ENCODE measurements at regions not wholly inside any gene's neighbourhood (a gene's known extent, or its start where the extent isn't known, plus 50 kb on each side); places are given as distances from the start of the nearest gene placed in this dataset.

DNA sequence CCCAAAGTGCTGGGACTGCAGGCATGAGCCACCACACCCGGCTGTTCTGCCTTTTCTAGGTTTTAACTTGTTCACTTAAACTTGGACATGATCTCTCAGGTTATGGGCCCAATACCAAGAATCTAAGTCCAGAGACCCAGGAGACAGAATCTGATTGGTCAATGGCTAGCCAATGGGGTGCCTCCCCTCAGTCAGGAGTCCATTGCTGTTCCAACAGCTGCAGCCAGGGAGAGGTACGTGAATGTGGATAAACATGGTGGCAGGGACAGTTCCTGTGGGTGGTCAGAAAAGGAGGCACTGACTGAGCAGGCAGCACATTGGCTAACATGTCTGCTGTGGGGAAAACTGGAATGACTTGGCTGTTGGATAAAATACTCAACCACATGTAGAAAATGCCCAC, 140.3 kb downstream of the RPLP1 start:
- ChIA-PET CTCF (no interaction called here), POLR2A (interaction anchor here (0.7 kb wide), 1 partner anchor 1539 kb away, joined by 4 read pairs; the partner anchor contains the start of gene PIAS1)

DNA sequence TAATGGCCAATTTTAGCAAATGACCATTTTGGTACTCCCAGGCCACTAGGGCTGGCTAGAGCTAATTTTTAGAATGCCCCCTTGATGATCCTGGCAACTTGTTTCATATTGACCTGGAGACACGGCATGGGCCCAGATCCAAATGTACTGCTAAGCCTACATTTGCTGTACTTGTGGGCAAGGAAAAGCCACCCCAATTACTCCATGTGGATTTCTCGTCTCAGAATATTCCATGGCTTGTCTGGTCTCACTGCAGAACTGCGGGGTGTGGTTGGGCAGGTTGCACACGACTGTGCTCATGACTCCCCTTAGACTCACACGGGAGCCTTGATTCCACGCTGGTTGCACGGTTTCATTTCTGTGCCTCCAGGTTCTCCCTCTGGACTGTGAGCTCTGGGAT, 140.9 kb downstream of the RPLP1 start:
- ChIA-PET POLR2A (no interaction called here), CTCF (no interaction called here)

DNA sequence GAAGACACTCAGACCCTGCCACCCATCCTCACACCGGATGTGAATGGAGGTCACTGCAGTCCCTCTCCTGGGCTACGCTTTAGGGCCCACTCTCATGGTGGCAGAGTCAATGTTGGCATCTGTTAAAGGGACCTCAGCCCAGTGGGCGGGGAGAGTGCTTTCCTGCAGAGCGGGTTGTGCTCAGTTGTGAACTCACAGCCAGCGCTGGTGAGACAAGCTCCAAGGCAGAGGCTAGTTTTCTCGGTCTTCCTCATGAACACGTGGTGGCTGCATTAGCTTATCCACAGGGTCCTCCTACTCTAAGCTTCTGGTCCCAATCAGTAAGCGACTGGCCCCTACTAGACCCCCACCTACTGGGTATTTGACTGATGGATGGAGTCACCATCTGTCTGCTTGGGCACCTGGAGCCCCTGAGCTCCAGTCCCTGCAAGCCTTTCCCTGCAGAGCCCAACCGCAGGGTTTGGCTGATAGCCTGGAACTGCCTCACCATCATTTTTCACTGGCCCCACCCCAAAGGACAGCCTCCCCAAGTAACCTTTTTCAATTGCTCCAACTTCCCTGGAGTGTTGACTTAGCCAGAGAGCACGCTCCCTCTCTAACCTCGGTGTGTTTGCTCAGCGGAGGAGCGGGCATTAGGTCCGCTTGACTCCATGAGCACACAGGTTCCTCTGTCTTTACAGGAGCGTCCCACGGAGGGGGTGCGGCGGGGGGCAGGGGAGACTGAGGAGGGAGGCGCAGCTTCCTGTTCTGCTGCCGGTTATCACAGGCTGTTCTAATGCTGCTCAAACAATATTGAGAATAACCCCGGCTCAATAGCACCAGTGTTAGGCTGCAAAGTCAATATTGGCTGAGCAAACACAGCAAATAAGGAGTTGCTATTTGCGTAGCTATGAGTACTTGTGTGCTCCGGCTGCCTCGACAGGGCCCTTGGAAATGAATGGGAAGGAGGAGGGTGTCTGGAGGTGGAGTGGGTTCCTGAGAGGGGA, 141.7 kb downstream of the RPLP1 start:
- POLR2A ChIA-PET: no interaction called here
- CTCF ChIA-PET: no interaction called here

DNA sequence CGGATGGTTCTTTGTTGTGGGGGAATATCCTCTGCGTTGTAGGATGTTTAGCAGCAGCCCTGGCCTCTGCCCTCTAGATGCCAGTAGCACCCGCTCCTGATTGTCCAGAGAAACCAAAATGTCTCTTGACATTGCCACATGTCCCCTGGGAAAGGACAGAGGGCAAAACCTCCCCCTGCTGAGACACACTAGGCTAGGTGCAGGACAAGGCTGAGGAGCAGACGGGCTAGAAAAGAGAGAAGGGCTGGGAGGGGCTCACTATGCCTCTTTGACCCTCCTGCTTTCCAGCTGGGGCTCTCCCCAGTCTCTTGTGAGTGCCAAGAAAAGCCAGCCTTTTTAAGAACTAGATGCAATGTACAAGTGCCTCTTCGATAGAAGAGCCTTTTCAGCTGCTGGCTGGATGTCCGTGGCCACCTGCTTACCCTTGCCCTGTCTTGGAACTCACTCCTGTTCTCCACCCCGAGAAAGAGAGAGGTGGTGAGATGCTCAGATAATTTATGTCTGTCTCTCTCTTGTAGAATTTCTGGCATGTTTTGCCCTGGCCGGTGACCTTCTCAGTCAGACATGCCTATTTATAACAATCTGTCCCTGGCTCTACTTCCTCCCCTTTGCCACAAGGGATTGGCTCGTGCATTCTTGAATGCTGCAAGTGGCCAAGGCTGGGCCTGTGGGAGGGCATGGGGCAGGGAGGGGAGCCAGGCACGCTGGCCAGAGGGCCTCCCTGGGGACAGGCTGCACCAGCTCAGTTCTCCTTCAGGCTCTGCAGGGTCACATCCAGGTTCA, 142.6 kb downstream of the RPLP1 start:
- CTCF ChIA-PET: no interaction called here
- POLR2A ChIA-PET: no interaction called here

DNA sequence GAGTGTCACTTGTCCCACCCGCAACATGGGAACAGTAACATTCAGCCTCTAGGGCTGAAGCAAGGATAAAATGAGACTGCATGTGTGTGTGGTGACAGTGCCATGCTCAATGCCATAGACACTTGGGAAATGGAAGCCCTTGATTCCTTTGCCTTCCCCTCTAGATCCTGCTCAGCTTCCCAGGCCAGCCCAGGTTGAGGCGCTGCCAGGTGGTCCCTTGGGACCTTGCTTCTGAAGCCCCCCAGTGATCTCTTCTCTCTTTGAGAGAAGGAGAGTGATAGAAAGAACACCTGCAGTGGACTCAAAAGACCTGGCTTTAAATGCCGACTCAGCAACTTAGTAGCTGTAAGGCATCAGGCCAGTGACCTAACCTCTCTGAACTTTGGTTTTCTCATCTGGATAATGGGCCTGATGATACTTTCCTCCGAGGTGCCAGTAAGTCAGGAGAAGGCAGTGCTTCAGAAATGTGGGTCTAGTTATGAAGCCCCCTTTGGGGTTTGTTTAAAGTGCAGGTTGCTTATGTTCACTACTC, 144.5 kb downstream of the RPLP1 start:
- ChIA-PET POLR2A (no interaction called here), CTCF (no interaction called here)

DNA sequence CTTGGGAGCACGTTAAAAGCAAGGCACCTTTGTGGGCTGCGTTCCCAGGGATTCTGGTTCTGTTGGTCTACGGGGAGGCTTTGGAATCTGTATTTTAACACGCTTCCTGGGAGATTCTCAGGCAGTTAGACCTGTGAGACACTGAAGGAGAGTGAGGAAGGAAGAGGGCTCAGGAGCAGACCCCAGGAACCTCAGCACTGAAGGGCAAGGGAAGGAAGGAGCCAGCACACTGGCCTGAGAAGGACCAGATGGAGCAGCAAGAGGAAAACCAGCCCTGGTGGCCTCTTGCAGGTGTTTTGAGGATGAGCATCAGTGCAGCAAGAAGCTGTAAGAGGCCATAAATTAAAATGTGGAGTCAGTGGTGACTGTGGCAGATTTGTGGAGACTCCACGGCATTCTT, 146.7 kb downstream of the RPLP1 start:
- POLR2A ChIA-PET: no interaction called here
- CTCF ChIA-PET: no interaction called here

DNA sequence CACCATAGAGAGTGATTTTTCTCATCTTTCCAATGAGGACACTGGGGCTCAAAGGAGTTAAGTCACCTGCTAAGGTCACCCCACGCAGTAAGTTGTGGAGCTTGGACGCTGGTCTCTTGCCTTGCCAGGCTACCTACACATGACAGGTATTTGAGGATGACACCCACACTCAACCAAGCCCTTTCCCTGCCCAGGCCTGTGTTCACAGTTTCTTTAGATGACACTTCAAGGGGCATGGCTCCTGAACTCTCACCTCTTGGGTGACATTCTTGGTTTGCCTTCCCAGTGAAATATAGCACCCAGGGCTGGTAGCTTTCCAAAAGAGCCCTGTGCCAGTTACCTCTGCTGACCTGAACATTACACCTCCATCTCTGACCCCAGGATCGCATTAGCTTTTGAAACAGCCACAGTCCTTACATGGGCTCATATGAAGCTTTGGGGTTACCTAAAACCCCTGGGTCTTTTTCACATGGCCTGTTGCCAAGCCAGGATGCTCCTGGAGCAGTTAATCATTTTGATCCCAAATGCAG, 148.0 kb downstream of the RPLP1 start:
- ChIA-PET CTCF (no interaction called here), POLR2A (no interaction called here)

DNA sequence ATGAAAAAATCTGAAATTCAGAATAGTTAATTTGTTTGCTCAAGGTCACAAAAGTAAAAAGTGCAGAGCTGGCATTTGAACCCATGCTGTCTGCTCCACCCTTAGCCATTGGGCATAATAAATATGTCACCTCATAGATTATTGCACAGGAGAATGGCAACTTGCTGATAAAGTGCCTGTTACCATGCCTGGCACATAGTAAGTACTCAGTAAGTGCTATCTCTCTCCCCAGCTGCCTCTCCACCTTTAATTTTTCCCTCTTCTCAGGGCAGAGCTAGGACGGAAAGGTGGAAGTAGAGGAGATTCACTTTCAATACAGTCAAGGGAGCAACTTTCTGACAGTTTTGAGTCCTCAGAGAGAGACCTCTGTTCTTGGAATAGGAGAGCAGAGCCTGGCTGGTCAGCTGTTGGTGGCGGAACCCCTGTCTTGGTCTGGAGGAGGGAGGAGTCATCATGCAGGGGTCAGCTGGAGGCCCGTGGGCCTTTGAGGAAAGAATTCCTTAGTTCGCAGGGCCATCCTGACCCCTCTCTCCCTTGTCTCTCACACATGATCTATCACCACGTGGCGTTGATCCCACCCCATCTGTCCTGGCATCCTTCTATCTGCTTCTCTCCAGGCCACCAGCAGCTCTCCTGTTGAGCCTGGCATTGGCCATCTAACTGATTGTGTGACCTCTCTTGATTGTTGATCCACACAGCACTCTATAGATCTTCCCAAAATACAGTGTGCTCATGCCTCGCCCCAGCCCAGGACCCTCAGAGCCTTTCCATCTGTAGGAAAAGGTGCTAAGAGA, 149.3 kb downstream of the RPLP1 start:
- ChIA-PET CTCF (no interaction called here), POLR2A (no interaction called here)

DNA sequence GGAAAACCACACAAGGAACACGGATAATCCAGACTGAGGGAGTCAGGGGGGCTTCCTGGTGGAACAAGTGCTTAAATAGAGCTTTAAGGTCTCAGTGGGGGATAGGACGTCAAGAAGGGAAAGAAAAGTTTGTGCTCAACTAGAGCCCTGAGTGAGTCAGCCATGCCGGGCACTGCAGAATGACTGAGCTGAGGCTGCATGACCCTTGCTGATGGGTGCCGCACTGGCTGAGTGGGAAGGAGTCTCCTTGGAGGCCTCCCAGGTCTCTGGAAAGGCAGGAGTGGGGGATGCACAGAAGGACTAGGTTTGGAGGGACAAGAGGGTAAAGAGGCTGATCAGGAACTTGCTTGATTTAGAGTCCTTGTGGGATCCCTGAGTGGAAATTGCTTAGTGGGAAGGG, 150.3 kb downstream of the RPLP1 start:
- ChIA-PET CTCF (no interaction called here), POLR2A (no interaction called here)

DNA sequence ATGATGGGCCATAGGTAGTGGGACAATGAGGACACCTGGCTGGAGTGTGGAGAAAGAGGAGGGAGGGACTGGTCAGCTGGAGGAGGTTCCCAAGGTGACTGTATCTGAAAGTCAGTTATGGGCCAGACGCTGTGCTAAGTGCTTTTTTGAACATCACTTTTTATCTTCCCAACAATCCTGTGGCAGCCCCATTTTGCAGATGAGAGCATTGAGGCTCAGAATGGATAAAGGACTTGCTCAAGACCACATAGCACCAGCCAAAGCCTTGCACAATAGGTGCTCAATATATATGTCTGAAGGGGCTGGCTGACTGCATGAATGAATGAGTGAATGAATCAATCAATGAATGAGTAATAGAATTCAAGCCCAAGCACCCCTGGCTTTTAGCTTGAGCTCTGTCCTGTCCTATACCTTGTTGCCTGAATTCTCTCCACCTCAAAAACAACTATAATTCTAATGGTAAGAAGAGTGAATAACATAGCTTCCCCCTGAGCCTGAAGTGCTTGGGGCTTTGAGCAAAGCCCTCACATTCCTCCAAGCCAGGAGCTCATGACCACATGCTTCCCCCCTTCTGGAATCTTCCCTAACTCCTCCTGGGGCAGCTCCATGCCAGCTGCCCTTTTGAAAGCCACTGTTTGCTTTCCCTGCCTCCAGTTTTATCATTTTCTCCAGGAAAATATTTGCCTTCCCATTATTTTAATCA, 150.9 kb downstream of the RPLP1 start:
- CTCF ChIA-PET: no interaction called here
- POLR2A ChIA-PET: interaction anchor here (0.6 kb wide), 1 partner anchor 983 kb away, joined by 3 read pairs; no protein-coding TSS in a partner anchor

DNA sequence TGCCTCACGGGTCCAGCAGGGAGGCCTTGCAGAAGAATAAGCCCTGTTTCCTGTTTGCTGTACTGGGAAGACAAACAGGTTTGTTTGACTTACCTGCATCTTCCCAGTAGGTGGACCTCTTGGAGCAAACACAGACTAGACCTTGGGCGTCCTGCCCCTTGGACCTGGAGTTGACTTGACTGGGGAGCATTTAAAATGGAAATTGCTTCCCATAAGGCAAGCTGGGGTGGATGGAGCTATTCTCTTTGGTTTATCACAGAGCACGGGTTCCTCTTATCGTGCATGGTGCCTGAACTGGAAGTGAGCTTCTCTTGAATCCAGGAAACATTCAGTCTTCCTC, 151.4 kb downstream of the RPLP1 start:
- CTCF ChIA-PET: interaction anchor here (0.6 kb wide), 1 partner anchor 8 kb away, joined by 3 read pairs; no protein-coding TSS in a partner anchor
- POLR2A ChIA-PET: interaction anchor here (0.6 kb wide), 1 partner anchor 983 kb away, joined by 3 read pairs; no protein-coding TSS in a partner anchor

DNA sequence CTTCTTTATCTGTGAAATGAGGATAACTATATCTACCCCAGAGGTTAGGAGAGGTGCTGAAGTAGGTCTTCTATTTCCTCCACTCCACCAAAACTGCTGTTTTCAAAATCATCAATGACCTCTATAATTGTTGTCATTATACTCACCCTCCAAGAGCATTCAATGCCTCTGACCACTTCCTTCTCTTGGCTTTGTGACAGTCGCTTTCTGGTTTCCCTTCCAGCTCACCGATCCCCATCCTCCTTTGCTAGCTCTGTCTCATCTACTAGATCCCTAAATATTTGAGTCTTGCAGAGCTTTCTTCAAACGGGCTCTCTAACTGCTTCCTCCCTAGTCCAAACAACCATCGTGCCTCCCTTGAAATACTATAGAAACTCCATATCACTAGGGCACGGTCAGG, 153.5 kb downstream of the RPLP1 start:
- CTCF ChIA-PET: no interaction called here
- POLR2A ChIA-PET: no interaction called here

DNA sequence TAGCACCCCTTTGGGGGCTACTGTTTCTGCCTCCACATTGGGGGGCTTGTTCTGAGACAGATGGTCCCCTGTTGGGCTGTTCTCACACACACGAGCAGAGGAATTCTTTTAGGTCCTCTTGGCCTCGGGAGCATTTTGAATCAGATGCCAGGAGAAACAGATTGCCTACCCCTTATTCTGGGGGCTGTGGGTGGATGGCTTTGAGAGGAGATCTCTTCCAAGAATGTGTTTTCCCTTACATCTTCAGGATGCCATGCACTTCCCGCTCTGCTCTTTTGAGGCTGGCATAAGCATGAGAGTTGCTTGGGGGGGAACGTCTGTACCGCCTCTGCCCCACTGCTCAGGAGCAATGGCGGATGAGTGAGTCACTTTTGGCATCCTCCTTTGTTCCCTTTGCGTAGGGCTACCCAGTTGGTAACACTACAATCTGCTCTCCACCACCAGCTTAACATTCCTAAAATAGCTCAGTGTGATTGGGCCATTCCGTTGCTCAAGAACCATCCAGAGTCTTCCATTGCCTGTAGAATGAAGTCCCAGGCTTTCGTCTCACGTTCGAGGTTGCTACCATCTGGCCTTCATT, 154.4 kb downstream of the RPLP1 start:
- CTCF ChIA-PET: no interaction called here
- POLR2A ChIA-PET: no interaction called here

DNA sequence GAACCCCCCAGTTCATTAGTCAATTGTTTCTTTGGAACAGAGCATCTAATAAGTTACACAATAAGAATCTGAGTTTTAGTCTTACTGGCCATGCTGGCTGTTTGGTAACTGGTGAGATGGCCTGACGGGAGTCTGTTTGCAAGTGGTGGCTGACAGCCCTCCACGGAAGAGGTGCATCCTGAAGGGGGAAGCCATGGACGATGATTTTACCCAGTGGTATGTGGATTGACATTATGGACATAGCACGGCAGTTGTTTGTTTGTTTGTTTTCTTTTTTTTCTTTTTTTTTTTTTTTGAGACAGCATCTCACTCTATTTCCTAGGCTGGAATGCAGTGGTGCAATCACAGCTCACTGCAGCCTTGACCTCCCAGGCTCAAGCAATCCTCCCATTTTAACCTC, 156.0 kb downstream of the RPLP1 start:
- CTCF ChIA-PET: interaction anchor here (0.9 kb wide), 1 partner anchor 582 kb away, joined by 3 read pairs; no protein-coding TSS in a partner anchor
- POLR2A ChIA-PET: interaction anchor here (0.7 kb wide), 1 partner anchor 995 kb away, joined by 3 read pairs; no protein-coding TSS in a partner anchor

DNA sequence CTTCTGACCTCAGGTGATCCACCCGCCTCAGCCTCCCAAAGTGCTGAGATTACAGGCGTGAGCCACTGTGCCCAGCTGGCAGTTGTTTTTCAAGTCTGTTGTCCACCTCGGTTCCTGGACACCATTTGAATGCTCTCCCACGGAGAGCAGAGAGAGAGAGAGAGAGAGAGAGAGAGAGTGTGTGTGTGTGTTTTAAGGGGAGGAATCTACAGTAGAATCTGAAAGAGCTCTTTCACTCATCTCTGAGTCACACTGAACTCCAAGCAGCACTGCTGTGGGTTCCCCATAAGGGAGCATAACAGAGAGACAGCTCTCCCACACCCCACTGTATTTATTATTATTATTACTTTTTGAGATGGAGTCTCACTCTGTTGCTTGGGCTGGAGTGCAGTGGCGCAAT, 156.6 kb downstream of the RPLP1 start:
- POLR2A ChIA-PET: no interaction called here
- CTCF ChIA-PET: interaction anchor here (0.7 to 0.9 kb wide), 2 partner anchors 447 to 581 kb away, joined by 3 to 4 read pairs; no protein-coding TSS in a partner anchor

DNA sequence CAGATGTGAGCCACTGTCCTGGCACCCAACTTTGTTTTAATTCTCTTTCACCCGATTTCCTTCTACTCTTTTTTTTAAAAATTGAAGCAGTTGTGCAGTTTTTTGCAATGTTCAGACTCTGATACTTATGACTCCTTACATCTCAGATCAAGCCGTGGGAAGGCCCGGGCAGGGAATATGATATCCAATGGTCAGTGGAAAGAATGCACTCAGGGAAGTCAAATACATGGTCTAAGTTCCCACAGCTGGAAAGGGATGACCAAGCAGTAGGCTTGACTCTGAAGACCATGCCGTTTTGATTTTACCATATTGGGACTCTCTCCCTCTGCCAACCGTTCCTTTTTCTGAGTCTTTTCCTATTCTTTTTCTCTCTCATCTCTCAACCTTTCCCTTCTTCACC, 157.2 kb downstream of the RPLP1 start:
- ChIA-PET CTCF (interaction anchor here (0.9 kb wide), 1 partner anchor 581 kb away, joined by 3 read pairs; no protein-coding TSS in a partner anchor), POLR2A (no interaction called here)

DNA sequence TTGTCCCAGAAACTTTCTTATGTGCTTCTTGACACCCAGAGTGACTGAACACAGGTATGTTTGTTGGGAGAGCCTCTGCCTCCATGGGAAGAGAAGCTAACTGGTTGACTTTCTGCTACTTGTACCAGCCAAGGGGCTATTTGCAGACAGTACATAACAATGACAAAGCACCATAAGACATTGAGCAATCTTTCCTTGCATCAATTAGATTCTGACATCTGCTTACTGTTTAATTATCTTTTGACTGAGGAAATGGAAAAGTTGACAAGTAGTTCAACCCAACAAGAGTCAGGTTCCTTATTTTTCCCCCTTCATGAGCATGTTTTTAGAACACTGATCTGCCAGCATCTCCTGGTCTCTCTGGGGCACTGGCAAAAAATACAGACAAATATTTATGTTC, 157.7 kb downstream of the RPLP1 start:
- POLR2A ChIA-PET: no interaction called here
- CTCF ChIA-PET: no interaction called here

DNA sequence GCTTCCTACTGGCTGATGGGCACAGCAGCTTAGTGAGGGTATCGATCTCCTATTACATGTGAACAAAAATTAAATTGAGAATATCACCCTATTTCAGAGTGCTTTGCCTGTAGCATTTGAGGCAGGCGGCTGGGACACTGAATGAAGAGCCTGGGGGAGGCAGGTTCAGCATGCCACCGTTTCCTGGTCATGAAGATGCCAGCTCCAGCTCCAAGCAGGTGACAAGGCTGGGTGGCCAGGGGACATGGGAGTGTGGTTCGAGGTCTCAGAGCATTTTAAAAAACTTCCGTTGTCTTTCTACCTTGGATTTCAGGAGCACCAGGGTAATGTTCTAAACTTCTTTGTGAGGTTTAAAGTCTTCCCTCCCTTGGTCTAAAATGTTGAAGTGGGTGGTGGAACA, 158.2 kb downstream of the RPLP1 start:
- CTCF ChIA-PET: no interaction called here
- POLR2A ChIA-PET: no interaction called here

DNA sequence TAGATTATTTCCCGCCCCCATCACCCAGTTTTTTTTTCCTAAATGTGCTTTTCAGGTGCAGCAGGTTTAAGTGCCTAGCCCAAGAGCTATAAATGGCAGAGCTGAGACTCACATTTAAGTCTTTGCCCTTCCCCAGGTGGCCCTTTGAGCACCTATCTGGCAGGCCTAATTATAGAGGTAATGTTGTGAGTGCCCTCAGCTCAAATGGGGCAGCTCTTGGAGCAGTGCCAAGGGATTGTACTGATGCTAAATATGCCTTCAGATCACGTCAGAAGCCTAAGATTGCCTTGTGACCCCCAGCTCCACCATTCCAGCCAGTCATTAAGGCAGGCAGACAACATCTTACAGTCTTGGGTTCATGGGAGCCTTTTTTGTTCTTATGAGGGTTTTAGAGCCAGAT, 159.5 kb downstream of the RPLP1 start:
- CTCF ChIA-PET: interaction anchor here (0.7 kb wide), 1 partner anchor 8 kb away, joined by 3 read pairs; no protein-coding TSS in a partner anchor

More for the DNA sequence above, 159.5 kb downstream of the RPLP1 start:
- POLR2A ChIA-PET: no interaction called here

Data from activated CD8-positive, alpha-beta memory T cell treated with anti-CD3 and anti-CD28 coated beads for 36 hours (primary cell).